Kidney (tissue), 13 donors: ENCODE measurements at regions not wholly inside any gene's neighbourhood (a gene's known extent, or its start where the extent isn't known, plus 50 kb on each side); places are given as distances from the start of the nearest gene placed in this dataset.

Experiments used
- DNase-seq, 5 donors: peaks; one replicate each; pipeline ENCODE4 v3.0.0-alpha.2; 2013 to 2020
- FAIRE-seq: peaks from 2 replicates; lab custom pipeline; 2012; peaks lifted over from hg19 to GRCh38; lab: Jason Lieb, UNC
- H3K27ac ChIP-seq, 2 donors: one replicate each; pipeline ENCODE4 v1.7.0; 2013; ENCODE audit warnings: low read depth in 2 of 2, low read length in 2 of 2, inconsistent platforms in 1 of 2
- H3K27me3 ChIP-seq: one replicate; pipeline ENCODE4 v1.7.1; 2013; ENCODE audit warnings: low read length, inconsistent platforms; ENCODE audit not compliant: control insufficient read depth, insufficient read depth
- H3K36me3 ChIP-seq, 3 donors: one replicate each; pipeline versions ENCODE4 v1.7.0 to v1.7.1; 2013; ENCODE audit warnings: low read length in 3 of 3, control low read depth in 1 of 3, inconsistent platforms in 1 of 3; ENCODE audit not compliant: insufficient read depth in 3 of 3, control insufficient read depth in 2 of 3
- H3K4me1 ChIP-seq, 3 donors: one replicate each; pipeline versions ENCODE4 v1.7.0 to v1.7.1; 2013; ENCODE audit warnings: low read length in 3 of 3, inconsistent platforms in 1 of 3, low read depth in 1 of 3; ENCODE audit not compliant: control insufficient read depth in 2 of 3, insufficient read depth in 2 of 3
- H3K4me3 ChIP-seq, 3 donors: one replicate each; pipeline versions ENCODE4 v1.7.0 to v1.8.1; 2013; ENCODE audit warnings: low read length in 3 of 3, control low read depth in 1 of 3, inconsistent platforms in 1 of 3
- H3K9ac ChIP-seq, 3 donors: one replicate each; pipeline versions ENCODE4 v1.7.0 to v1.7.1; 2013; ENCODE audit warnings: low read length in 3 of 3, control low read depth in 1 of 3, inconsistent platforms in 1 of 3
- H3K9me3 ChIP-seq, 3 donors: one replicate each; pipeline versions ENCODE4 v1.7.0 to v1.7.1; 2013; ENCODE audit warnings: low read length in 3 of 3, control low read depth in 1 of 3, inconsistent platforms in 1 of 3; ENCODE audit not compliant: control insufficient read depth in 2 of 3, insufficient read depth in 1 of 3
- intact Hi-C: fragments of 100-400 bp; cut with DNase I; formaldehyde crosslinking; loops from one replicate; pipeline ENCODE4 v1.11.1; 2022
- TF ChIP-seq, protein P1 (sequence below): IDR thresholded peaks from 3 replicates; pipeline ENCODE4 v1.5.1; 2012; ENCODE audit warnings: mild to moderate bottlenecking, moderate library complexity, borderline replicate concordance; ENCODE audit not compliant: insufficient read depth; ENCODE audit errors: extremely low read depth
- donor health status: control.
- donor health status: control.
- donor health status: control.
- donor health status: control.
- donor health status: control.
- donor health status: DM: yes; HTN: yes; CAD: no.
- donor health status: Normal renal cell carcinoma (clear cell type).

DNA sequence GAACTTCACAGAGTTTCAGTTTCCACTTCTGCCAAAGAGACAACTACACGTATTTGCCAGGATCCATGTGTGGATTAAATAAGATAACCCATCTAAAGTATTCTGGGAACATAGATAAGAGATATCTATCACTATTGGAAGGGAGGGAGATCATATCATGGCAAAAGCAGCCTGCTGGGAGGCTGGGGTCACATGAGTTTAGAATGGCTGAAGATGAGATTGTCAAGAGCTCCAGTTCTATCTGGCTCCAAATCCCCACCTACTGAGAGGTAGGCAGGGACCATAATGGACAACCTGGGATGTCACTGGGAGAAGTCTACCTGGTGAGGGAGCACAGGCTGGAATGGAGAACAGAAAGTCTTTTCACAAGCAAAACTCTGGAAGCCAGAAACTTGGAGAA, 192.6 kb upstream of the ST6GAL2 start:
- DNase-seq (no peak), FAIRE-seq (no peak)
- H3K9ac ChIP-seq: no peak overlapping the region
- intact Hi-C loops: no loop called here
- no peak overlapping the region for H3K4me3 ChIP-seq
- no peak overlapping the region for H3K27ac ChIP-seq
- H3K4me1 ChIP-seq: no peaks in the 10 kb centered on the region
- no peaks in the 10 kb centered on the region for H3K36me3 ChIP-seq
- no peaks in the 10 kb centered on the region for H3K27me3 ChIP-seq
- no peaks in the 10 kb centered on the region for H3K9me3 ChIP-seq
- TF ChIP-seq, protein P1, sequence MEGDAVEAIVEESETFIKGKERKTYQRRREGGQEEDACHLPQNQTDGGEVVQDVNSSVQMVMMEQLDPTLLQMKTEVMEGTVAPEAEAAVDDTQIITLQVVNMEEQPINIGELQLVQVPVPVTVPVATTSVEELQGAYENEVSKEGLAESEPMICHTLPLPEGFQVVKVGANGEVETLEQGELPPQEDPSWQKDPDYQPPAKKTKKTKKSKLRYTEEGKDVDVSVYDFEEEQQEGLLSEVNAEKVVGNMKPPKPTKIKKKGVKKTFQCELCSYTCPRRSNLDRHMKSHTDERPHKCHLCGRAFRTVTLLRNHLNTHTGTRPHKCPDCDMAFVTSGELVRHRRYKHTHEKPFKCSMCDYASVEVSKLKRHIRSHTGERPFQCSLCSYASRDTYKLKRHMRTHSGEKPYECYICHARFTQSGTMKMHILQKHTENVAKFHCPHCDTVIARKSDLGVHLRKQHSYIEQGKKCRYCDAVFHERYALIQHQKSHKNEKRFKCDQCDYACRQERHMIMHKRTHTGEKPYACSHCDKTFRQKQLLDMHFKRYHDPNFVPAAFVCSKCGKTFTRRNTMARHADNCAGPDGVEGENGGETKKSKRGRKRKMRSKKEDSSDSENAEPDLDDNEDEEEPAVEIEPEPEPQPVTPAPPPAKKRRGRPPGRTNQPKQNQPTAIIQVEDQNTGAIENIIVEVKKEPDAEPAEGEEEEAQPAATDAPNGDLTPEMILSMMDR: no peak

DNA sequence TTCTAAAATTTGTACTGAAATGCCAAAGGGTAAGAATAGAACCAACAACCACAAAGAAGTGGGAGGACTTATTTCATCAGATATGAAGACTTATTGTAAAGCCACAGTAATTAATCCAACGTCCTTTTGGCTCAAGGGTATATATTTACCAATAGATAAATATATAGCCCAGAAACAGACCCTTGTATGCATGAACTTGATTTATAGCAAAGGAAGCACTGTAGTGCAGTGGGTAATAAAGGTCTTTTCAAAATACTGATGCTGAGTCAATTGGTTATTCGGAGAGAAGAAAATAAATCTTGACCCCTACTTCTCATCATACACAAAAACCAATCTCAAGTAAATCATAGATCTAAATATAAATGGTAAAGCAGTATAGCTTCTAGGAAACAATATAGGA, 200.5 kb upstream of the ST6GAL2 start:
- Histone ChIP-seq H3K4me1 (no peaks in the 10 kb centered on the region), H3K27me3 (no peaks in the 10 kb centered on the region), H3K4me3 (no peak overlapping the region), H3K27ac (no peak overlapping the region), H3K9me3 (no peaks in the 10 kb centered on the region), H3K9ac (no peak overlapping the region), H3K36me3 (no peaks in the 10 kb centered on the region)
- DNase-seq (peak in 1 of 5 donors; percentile 18), FAIRE-seq (no peak)
- intact Hi-C loops: no loop called here
- TF ChIP-seq, protein P1: no peak

DNA sequence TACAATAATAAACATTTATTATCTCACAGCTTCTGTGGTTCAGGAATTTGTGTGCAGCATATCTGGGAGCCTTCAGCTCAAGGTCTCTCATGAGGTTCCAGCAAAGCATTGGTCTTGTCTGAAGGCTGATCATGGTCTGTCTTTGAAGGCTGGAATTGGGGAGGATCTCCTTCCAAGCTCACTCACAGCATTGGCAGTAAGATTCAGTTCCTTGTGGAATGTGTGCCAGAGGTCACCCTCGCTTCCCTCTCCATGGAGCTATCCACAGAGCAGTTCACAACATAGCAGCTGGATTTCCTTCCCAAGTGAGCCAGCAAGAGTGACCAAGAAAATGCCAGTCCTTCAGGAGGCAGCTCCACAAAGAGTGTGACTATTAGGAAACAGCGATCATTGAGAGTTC, 202.2 kb upstream of the ST6GAL2 start:
- Histone ChIP-seq H3K36me3 (no peaks in the 10 kb centered on the region), H3K27me3 (no peaks in the 10 kb centered on the region), H3K27ac (no peak overlapping the region), H3K4me1 (no peaks in the 10 kb centered on the region), H3K9ac (no peak overlapping the region), H3K4me3 (no peak overlapping the region), H3K9me3 (no peaks in the 10 kb centered on the region)
- TF ChIP-seq, protein P1: no peak
- intact Hi-C loops: no loop called here
- no peak for FAIRE-seq
- no peak for DNase-seq

DNA sequence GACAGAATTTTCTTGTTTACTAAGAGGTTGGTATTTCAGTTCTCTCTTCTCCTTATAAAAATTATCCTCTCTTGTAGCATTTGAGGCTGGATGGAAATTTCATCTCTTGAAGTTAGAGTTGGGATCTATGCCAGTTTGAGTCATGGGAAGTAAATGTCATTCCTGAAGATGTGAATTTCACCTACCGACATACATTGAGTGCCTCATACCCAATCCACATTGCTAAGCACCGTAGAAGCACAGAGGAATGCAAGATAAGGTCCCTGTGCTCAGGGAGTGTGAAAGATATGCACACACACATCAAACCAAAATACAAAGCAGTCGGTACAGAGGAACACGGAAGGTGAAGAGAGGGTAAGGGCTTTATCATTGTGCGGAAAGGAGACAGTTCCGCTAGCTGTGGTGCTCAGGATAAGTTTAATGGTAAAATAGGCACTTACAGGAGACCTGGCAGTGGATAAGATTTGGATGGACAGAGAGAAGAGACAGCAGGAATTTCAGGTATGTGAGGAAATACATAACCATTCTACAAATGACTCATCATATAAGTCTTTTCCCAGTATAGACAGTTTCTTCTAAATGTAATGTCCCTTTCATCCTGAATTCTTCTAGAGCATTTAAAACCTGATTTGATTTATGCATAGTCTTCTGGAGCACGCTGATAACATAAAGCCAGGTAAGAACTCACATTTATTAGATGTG, 205.3 kb upstream of the ST6GAL2 start:
- TF ChIP-seq, protein P1: no peak
- Histone ChIP-seq H3K4me1 (no peaks in the 10 kb centered on the region), H3K9me3 (no peaks in the 10 kb centered on the region), H3K36me3 (no peaks in the 10 kb centered on the region), H3K27me3 (no peaks in the 10 kb centered on the region), H3K27ac (no peak overlapping the region), H3K9ac (no peak overlapping the region), H3K4me3 (no peak overlapping the region)
- intact Hi-C loops: no loop called here
- no peak for FAIRE-seq
- no peak for DNase-seq
